GM19395 (cell line): ENCODE measurements at regions not wholly inside any gene's neighbourhood (a gene's known extent, or its start where the extent isn't known, plus 50 kb on each side); places are given as distances from the start of the nearest gene placed in this dataset.

Experiments
- ATAC-seq: cut with Tn5 transposase; IDR thresholded peaks from one replicate; pipeline ENCODE4 v1.9.1; 2021; ENCODE audit warnings: mild to moderate bottlenecking, moderate library complexity; ENCODE audit not compliant: unreplicated experiment

GRCh38 chr3:29227307-29227706 is 53.6 kb upstream of the RBMS3 start:
- no peak for ATAC-seq
